ENCODE measurements at regions not wholly inside any gene's neighbourhood (a gene's known extent, or its start where the extent isn't known, plus 50 kb on each side); places are given as distances from the start of the nearest gene placed in this dataset.

- DNase-seq (ENCODE audit: low spot score): no peak
Measured at GRCh38 chr13:34751044-34751443, 191.0 kb upstream of the NBEA start.

GRCh38 chr13:34751492-34751891 lies 190.6 kb upstream of the NBEA start:
- no peak for DNase-seq (ENCODE audit: low spot score)

GRCh38 chr13:34752283-34752960 lies 189.6 kb upstream of the NBEA start:
- DNase-seq (ENCODE audit: low spot score): no peak

- no peak for DNase-seq (ENCODE audit: low spot score)
Measured at GRCh38 chr13:34756136-34756535, 185.9 kb upstream of the NBEA start.

GRCh38 chr13:34756572-34756971 lies 185.5 kb upstream of the NBEA start:
- no peak for DNase-seq (ENCODE audit: low spot score)

- DNase-seq (ENCODE audit: low spot score): no peak
Measured at GRCh38 chr13:34757441-34757840, 184.6 kb upstream of the NBEA start.

- DNase-seq (ENCODE audit: low spot score): no peak
Measured at GRCh38 chr13:34758628-34759027, 183.4 kb upstream of the NBEA start.

GRCh38 chr13:34762312-34762711 lies 179.8 kb upstream of the NBEA start:
- DNase-seq (ENCODE audit: low spot score): no peak

GRCh38 chr13:34764246-34764645 lies 177.8 kb upstream of the NBEA start:
- no peak for DNase-seq (ENCODE audit: low spot score)

- no peak for DNase-seq (ENCODE audit: low spot score)
Measured at GRCh38 chr13:34765446-34766180, 176.5 kb upstream of the NBEA start.

GRCh38 chr13:34767778-34768177 lies 174.3 kb upstream of the NBEA start:
- DNase-seq (ENCODE audit: low spot score): no peak

GRCh38 chr13:34772206-34772605 lies 169.9 kb upstream of the NBEA start:
- no peak for DNase-seq (ENCODE audit: low spot score)

- DNase-seq (ENCODE audit: low spot score): no peak
Measured at GRCh38 chr13:34772881-34773280, 169.2 kb upstream of the NBEA start.

- no peak for DNase-seq (ENCODE audit: low spot score)
Measured at GRCh38 chr13:34776390-34776981, 165.6 kb upstream of the NBEA start.

- DNase-seq (ENCODE audit: low spot score): no peak
Measured at GRCh38 chr13:34777089-34777913, 164.8 kb upstream of the NBEA start.

- DNase-seq (ENCODE audit: low spot score): no peak
Measured at GRCh38 chr13:34777914-34778303, 164.2 kb upstream of the NBEA start.

GRCh38 chr13:34779171-34779570 lies 162.9 kb upstream of the NBEA start:
- peak; percentile 36 for DNase-seq (ENCODE audit: low spot score)

- DNase-seq (ENCODE audit: low spot score): no peak
Measured at GRCh38 chr13:34793301-34793700, 148.8 kb upstream of the NBEA start.

GRCh38 chr13:34803756-34804155 lies 138.3 kb upstream of the NBEA start:
- no peak for DNase-seq (ENCODE audit: low spot score)

GRCh38 chr13:34805347-34805746 lies 136.7 kb upstream of the NBEA start:
- DNase-seq (ENCODE audit: low spot score): no peak

- no peak for DNase-seq (ENCODE audit: low spot score)
Measured at GRCh38 chr13:34808649-34809048, 133.4 kb upstream of the NBEA start.

GRCh38 chr13:34810996-34811395 lies 131.1 kb upstream of the NBEA start:
- DNase-seq (ENCODE audit: low spot score): no peak

GRCh38 chr13:34815526-34815925 lies 126.5 kb upstream of the NBEA start:
- no peak for DNase-seq (ENCODE audit: low spot score)

Measured in D341Med (cell line).